MM.1S (cell line): ENCODE measurements at regions not wholly inside any gene's neighbourhood (a gene's known extent, or its start where the extent isn't known, plus 50 kb on each side); places are given as distances from the start of the nearest gene placed in this dataset.

ENCODE experiments used
- EZH2 ChIP-seq: fragments of 300-600 bp; sonication (generic); optimal IDR thresholded peaks from 2 replicates; pipeline ENCODE3; 2017; ENCODE audit warnings: low read depth, mild to moderate bottlenecking, antibody characterized with exemption, low read length, mixed read lengths
- TF ChIP-seq, protein P1 (sequence below): fragments of 300-600 bp; sonication (generic); IDR thresholded peaks from 2 replicates; pipeline ENCODE4 v1.5.1; 2016; ENCODE audit warnings: antibody characterized with exemption, low read length, mixed read lengths

DNA sequence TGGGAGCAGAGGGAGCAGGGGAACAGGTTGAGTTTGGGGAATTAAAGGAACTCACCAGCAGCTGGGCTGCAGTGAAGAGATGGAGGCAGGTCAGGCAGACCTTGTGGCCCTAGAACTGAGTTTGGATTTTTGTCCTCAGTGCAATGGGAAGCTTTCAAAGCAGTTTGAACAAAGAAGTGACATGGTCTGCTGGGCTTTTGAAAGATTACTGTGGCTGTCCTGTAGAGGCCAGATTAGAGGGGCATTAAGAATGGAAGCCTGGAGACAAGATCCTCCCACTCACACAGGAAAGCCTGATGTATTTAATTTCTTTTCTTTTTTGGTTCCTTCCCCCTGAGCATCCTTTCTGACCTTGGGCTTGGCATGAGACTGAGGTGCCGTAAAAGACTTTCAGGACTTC, 118.1 kb upstream of the LHCGR start:
- TF ChIP-seq, protein P1, sequence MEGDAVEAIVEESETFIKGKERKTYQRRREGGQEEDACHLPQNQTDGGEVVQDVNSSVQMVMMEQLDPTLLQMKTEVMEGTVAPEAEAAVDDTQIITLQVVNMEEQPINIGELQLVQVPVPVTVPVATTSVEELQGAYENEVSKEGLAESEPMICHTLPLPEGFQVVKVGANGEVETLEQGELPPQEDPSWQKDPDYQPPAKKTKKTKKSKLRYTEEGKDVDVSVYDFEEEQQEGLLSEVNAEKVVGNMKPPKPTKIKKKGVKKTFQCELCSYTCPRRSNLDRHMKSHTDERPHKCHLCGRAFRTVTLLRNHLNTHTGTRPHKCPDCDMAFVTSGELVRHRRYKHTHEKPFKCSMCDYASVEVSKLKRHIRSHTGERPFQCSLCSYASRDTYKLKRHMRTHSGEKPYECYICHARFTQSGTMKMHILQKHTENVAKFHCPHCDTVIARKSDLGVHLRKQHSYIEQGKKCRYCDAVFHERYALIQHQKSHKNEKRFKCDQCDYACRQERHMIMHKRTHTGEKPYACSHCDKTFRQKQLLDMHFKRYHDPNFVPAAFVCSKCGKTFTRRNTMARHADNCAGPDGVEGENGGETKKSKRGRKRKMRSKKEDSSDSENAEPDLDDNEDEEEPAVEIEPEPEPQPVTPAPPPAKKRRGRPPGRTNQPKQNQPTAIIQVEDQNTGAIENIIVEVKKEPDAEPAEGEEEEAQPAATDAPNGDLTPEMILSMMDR = no peak
- no peak for TF ChIP-seq EZH2
